ENCODE measurements at regions not wholly inside any gene's neighbourhood (a gene's known extent, or its start where the extent isn't known, plus 50 kb on each side); places are given as distances from the start of the nearest gene placed in this dataset.
A peak's percentile ranks its signal among the peaks of the same experiment; 100 is the strongest.

DNA sequence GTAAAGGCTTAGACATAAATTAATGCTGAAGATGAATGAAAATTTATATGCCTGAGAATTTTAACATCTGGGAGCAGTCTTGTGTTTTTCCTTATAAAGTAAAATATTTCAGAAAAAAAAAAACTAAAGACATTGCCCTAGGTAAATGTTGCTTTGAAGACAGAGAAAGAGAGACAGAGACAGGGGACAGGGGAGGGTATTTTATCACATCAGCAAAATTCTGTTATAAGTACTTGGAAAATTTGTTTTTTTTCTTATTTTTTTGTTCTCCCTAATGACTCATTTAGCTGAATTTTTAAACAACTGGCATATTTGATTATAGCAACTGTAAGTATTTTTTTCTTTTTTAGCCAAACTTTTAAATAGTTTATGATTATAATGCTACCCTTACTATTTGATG is 1540.6 kb upstream of the GBE1 start:
- DNase-seq (ENCODE audit: low spot score): no peak

DNA sequence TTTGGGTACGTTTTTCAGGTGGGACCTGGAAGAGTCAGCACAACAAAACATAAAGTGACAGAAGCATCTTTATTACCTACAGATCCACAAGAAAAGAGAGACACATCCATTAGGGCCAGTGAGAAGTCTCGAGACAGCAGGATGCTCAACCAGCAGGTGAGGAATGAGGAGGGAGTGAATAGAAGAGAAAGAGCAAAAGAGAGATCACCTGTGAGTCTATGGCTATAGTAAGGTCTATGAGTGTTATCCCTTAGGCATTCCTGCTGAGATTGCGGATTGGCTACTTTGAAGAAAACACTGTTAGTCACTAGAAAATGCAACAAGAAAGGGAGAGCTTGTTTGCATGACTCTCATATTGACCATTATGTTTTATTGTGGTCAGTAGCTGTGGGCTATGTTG is 1556.2 kb upstream of the GBE1 start:
- DNase-seq (ENCODE audit: low spot score): no peak

DNA sequence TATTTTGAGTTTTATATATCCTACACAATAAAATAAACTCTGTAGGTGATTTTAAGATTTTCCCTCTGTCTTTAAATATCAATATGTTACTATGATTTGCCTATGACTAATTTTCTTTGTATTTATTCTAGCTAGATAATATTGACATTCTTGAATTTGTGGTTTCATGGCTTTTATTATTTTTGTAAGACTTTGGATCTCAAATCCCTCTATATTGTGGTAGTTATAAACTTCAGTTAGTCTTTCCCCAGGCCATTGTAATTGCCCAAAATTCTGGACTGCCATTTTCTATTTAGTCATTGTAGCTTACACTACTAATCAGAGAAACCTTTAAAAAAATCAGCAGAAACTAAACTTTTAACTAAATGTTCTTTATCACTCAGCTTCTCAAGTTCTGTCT is 1559.3 kb upstream of the GBE1 start:
- DNase-seq (ENCODE audit: low spot score): no peak

DNA sequence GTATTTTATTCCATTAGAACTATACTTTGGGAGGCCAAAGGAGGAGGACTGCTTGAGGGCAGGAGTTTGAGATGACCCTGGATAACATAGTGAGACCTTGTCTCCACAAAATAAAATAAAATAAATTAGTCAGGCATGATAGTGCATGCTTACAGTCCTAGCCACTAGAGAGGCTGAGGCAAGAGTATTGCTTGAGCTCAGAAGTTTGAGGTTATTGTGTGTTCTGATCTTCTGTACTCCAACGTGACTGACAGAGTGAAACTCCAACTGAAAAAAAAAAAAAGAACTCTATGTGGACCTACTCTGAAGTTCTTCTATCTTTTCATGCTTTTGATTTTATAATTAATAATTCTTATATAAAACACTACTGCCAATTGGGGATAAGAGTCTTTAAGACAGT is 1560.0 kb upstream of the GBE1 start:
- DNase-seq (ENCODE audit: low spot score): no peak

DNA sequence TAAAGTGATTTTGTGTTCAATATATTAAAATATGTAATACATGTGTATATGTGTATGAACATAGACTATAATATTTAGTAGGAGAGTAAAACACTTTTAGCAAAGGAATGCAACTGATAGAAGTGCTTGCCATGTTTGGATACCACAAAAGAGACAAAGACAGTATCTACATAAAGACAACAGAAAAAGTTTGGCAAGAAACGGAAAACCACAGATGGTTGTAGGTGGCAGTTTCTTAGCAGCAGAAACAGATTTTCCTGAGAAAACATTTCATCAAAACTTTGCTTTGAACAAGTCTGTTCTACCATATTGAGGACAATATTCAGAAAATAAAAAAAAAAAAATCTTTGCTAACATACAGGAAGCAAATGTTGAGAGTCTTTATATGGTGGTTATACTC is 1560.4 kb upstream of the GBE1 start:
- no peak for DNase-seq (ENCODE audit: low spot score)

DNA sequence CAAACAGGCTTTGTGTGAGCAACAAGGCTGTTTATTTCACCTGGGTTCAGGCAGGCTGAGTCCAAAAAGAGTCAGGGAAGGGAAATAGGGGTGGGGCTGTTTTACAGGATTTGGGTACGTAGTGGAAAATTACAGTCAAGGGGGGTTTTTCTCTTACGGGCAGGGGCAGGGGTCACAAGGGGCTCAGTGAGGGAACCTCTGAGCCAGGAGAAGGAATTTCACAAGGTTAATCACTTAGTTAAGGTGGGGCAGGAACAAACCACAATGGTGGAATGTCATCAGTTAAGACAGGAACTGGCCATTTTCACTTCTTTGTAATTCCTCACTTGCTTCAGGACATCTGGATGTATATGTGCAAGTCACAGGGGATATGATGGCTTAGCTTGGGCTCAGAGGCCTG is 1592.8 kb upstream of the GBE1 start:
- no peak for DNase-seq (ENCODE audit: low spot score)

DNA sequence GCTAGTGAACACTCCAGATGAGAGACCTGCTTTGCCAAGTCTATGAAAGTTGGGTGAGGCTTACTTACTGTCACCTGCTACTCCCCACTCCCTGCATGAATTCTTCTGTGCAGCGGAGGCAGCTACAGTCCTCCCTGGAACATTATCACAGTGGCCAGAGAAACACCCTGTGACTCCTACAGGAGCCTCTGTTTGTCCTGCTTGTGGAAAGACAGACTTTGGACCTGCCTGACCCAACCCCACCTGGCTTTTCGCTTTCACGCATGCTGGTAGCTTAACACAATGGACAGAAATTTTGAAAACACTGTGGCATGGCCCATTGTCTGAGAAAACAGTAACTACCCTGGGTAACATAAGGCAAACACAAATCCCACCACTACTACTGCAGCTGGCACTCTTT is 1565.5 kb upstream of the CADM2 start:
- no peak for DNase-seq (ENCODE audit: low spot score)

DNA sequence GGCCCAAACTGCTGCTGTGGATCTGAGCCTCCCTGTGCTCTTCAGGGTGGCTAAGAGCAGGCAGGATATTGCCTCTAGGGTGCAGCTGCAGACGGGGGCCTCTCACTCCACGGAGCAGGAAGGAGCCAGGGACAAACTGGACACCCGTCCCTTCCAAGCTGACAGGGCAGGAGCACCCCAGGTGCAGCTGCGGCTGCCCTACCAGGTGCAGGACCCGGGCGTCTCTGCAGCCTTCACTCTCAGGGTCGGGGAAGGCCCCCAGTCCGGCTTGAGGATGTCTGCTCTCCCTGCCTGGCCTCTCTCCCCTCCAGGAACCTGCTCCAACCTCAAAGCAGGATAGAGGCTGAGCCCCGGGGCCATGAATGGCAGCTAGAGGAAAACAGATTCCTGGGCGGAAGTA is 1554.9 kb upstream of the CADM2 start:
- no peak for DNase-seq (ENCODE audit: low spot score)

DNA sequence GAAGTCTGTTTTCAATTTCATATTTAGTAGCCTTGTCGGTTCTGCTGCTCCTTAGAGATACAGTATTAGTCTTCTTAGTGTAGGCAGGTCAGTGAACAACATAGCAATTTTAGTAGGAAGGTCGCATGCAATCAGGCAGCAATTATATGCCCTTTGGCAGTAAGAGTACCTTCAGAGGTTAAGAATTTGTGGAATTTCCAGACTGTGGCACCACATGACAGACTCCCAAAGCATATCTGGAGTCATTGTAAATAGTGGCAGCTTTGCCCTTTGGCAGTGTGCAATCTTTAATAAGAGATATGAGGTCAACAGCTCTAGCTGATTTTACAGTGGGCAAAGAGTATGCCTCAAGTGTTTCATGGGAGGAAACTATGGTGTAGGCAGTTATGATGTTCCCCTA is 1532.5 kb upstream of the CADM2 start:
- peak; percentile 8 for DNase-seq (ENCODE audit: low spot score)

DNA sequence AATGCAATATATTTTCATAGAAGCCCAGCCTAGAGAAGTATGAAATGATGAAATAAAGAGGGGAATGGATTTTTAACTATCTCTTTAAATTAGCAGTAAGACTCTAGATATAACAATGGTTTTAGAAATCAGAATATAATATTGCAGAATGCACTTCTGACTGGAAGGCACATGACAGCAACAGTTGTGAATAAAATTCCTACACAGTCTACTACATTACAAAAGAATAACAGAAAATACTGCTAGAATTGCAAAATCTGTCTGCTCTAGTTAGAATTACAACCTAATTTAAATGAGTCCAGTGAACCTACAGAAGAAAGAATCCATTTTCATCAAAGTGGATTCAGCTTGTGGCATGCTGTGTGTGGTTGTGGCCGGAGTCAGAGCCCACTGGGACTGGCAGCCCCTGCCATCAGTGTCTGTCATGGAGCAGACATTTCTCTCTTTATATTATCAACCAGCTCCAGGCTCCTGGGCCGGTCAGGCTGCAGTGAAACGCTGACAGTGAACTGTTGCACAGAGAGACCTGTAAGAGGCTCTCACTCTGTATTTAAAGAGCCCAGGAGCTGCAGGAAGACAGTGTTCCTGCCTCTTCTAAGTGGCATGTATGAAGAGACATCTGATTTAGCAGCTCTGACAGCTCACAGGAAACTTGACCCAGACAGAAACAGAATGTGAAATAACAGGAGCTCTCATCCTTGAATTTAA is 1523.8 kb upstream of the CADM2 start:
- DNase-seq (ENCODE audit: low spot score): no peak

DNA sequence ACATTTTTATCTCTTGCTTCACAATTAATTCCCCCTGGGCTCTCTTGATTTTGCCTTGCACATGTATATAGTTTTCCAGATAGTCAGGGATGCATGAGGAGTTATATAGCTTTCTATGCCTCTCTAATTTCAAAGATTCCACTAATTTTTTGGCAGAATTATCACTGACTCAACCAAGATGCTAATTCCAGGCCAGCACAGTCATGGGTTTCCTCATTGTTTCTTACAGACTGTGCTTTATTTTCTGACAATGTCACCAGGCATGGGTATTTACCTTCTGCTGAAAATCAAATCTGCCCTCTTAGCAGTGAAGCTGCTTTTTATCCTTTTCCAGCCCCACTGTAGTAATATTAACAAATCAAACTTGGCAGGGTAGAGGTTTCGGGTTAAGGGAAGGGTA is 1520.6 kb upstream of the CADM2 start:
- DNase-seq (ENCODE audit: low spot score): no peak

DNA sequence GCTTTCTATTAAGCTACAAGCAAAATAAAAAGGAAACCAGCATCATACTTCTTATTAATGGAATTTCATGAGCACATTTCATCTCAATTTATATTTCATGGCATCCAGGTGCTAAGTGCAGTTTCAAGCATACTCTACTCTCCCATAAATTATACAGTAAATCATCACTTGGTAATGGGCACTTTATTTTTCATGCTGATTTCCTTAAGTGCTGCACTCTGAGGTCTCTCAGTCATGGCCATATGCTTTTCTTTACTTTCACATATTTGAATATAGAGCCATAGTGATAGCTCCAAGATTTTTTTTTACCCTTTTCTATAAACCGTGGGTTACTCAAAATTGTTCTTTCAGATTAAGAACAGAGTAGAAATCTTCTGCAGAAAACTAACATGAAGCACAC is 1505.7 kb upstream of the CADM2 start:
- DNase-seq (ENCODE audit: low spot score): no peak

DNA sequence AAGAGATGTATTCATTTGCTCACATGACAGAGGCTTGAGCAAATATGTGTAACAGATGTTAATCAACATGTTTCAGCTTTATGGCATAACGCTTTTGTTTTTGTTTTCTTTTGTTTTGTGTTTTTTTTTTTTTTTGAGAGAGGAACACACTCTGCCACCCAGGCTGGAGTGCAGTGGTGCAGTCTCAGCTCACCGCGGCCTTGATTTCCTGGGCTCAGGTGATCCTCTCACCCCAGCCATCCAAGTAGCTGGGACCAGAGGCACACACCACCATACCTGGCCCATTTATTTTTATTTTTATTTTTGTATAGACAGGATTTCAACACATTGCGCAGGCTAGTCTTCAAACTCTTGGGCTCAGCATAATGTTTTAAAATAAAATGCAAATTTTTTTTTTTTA is 1504.4 kb upstream of the CADM2 start:
- DNase-seq (ENCODE audit: low spot score): no peak

DNA sequence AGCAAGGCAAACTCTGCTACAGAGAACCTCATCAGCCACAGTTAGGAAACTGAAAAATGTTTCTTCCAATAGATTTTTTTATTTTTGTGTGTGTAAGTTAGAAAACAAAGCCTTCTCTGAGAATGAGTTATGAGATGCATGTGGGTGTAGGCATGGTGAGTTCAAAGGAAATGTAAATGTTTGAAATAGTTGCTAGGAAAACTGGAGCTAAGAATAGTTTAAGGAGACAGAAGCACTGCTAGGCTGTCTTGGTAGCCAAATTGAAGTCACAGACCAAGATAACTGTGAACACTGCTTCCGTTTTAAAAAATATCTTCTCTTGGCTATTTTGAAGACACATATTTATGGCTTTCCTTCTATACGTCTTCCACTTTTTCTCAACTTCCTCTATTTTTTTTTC is 1501.2 kb upstream of the CADM2 start:
- no peak for DNase-seq (ENCODE audit: low spot score)

DNA sequence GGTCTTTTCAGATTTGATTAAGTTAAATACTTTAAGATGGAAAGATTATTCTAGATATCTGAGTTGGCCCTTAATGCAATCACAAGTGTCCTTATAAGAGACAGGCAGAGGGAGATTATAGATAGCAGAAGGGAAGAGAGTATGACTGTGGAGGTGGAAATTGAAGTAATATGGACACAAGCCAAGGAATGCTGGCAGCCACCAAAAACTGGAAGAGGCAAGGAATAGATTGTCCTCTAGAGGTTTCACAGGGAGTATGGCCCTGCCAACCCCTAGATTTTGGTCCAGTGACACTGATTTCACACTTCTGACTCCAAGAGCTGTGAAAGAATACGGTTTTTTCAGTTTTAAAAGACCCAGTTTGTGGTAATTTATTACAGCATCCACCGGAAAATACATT is 1498.7 kb upstream of the CADM2 start:
- DNase-seq (ENCODE audit: low spot score): no peak

DNA sequence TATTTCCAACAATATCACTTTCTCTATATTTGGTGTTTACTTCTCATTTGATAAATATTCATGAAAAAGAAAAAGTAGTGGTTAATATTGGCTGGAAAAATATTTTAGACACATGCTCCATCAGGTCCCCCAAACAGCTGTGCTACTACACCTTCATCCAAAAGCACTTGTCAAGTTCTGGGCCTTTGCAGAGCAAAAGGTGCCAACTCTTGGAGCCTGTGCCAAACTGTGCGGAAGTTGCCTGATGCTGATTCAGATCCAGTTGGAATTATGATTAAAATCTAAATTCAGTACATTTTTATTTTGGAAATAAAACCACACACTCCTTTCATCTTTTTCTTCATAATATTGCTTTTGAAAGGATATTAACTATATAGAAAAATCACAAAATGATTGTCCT is 1497.4 kb upstream of the CADM2 start:
- DNase-seq (ENCODE audit: low spot score): no peak

DNA sequence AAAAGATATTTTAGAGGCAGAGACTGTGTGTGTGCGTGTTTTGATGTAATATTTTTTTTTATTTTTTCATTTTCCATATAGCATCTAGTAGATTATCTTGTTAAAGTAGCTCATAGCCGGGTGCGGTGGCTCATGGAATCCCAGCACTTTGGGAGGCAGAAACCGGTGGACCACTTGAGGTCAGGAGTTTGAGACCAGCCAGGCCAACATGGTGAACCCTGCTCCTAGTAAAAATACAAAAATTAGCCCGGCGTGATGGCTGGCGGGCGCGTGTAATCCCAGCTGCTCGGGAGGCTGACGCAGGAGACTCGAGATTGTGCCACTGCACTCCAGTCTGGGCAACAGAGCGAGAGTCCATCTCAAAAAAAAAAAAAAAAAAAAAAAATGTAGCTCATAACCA is 1481.2 kb upstream of the CADM2 start:
- DNase-seq (ENCODE audit: low spot score): no peak

DNA sequence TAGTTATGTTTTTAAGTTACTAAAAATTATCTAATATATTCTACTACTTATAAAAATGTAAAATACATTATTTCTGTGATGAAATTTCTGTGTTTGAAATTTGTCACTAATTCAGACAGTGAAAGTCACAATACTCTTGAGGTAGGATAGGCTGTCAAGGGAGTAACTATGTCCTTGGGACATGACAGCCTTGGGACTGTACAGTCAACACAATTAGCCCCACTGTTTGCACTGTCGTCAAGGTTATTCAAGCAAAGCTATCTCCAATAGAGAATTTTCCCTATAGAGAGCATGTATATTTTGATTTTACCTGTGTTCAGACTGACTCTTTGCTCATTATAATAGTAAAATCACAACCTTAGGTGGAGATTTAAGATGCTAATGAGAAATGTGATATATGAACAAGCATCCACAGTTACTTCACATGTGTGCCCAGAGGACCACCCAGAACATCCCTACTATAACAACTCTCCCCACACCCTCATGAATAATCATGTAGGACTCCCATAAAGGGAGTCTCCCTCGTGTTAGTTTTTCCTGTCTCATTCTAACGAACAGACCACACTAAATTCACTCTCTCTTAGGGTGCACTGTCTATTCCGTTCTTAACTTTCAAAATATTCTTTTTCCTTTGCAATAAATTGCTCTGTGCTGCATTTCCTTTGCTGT is 1476.3 kb upstream of the CADM2 start:
- DNase-seq (ENCODE audit: low spot score): no peak

DNA sequence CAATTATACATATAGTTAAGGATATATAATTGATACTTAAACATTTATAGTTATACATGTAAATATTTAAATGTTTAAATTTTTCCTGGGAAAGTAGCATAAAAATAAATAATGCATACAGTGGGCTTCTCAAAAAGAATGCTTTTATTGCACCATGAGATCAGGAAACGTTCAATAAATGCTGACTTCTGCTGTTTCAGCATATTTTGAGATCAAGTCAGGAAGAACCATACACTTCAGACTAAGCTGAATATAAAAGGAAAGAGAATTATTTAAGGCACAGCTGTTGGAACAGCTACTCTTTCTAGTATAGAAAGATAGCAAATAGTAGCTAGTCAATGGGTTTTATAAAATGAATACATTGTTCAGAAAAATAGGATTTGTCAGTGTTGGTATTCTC is 1462.3 kb upstream of the CADM2 start:
- DNase-seq (ENCODE audit: low spot score): no peak

DNA sequence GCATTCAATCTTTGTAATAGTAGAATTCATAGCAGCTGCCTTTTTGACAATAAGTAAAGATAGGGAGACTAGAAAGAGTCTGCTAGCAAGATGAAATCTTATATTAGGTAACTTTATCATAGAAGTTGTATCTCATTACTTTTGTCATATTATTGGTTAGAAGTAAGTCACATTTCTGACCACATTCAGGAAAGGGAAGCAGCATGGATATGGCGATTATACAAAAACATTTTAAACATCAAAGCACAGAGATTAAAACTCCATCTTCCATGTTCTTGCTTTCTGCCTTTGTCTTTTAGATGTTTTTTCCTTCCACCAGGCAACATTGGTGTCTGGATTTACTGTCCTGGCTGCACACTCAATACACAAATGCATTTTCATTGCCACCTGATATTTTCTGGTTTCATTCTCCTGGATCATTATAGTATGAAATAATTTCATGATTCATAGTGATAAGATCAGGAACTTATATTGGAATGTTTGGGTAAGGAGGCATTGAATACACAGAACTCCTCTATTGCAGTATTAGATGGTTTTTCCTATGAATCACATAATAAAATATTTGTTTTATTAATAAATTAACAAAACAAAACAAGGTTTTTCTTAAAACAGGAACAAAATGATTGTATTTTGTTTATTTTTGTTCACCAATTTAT is 1460.3 kb upstream of the CADM2 start:
- no peak for DNase-seq (ENCODE audit: low spot score)

DNA sequence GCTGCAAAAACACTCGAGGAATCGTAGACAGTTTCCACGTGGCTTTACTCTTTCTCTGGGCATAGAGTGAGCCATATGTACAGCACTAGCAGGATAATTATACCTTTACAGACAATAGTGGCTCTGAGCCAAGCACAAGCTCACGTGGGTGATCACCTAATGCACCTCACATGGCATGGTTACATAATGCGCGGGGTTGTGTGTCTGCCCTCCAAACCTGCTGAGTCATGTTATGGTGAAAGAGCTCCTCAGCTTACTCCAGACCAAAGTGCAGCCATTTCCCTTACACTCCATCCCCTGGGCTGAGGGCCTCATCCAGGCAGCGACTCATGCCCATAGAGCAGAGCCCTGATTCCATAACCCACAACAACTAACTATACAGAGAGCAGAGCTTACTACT is 1458.4 kb upstream of the CADM2 start:
- DNase-seq (ENCODE audit: low spot score): peak; percentile 59

DNA sequence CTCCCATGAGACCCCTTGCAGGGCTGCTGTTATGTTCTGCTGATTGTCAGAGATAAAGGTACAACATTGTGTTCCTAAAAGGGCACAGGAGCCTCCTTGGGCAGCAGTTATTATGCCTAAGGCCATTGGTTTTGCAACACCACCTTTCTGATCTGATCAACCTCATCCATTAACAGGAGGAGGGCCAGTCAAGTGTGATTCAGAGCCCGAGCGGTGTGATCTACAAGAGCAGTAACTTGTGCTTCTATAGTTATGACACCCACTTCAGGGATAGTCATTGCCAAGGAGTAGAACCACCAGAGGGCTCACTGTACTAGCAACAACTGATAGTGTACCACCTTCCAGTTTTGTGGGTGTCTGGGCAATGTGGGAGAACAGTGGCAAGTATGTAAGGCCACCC is 1457.9 kb upstream of the CADM2 start:
- peak; percentile 3 for DNase-seq (ENCODE audit: low spot score)

DNA sequence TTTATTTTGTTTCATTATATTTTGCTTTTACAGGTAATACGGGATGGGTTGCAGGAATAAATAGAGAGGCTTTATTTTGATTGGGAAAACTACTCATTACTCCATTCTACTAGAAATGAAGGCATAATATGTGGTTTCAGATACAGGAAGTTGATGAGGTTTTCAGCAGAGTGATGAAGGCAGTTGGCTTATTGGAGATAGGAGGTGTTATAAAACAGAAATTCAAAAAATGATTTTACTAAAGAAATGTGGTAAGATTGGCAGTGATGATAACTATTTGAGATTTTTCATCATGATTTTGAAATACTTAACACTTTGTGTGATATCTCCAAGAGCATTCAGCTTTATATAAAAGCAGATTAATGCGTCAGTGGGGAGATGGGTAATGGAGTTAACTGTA is 1445.7 kb upstream of the CADM2 start:
- DNase-seq (ENCODE audit: low spot score): no peak

DNA sequence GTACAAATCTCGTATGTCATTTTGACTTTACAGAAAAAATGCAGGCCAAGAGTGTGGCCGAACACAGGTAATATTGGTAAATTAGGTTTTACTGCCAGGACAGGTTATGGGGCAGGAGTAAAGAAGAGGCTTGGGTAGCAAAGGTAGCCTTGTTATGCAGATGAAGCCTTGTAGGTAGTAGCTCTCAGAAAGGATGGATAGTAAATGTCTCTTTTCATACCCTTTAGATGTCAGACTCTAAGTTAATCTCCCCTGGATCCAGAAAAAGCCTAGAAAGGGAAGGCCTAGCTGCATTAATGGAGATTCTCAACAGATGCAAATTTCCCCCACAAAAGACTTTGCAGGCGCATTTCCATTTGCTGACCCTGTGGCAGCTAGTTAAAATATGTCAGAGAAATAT is 1445.1 kb upstream of the CADM2 start:
- DNase-seq (ENCODE audit: low spot score): no peak

Data from kidney tubule cell (primary cell).